ENCODE measurements at regions not wholly inside any gene's neighbourhood (a gene's known extent, or its start where the extent isn't known, plus 50 kb on each side); places are given as distances from the start of the nearest gene placed in this dataset.

- TF ChIP-seq CTCF (IDR thresholded peaks at IDR 0.05) (no peak), EP300 (IDR thresholded peaks at IDR 0.05) (no peak), POLR2AphosphoS5 (IDR thresholded peaks at IDR 0.05) (no peak), POLR2A (IDR thresholded peaks at IDR 0.05) (no peak)
Measured at GRCh38 chr3:99481561-99481960, 156.8 kb upstream of the COL8A1 start.

Measured in upper lobe of left lung (tissue), 4 donors.